ENCODE measurements at regions not wholly inside any gene's neighbourhood (a gene's known extent, or its start where the extent isn't known, plus 50 kb on each side); places are given as distances from the start of the nearest gene placed in this dataset.

GRCh38 chr13:27861165-27861564 lies 58.6 kb upstream of the PDX1 start:
- DNase-seq (no peak), ATAC-seq (no peak)
- no peak overlapping the region for H3K27ac ChIP-seq
- intact Hi-C loops (cut with DNase I): no loop called here
- WGBS, 3 donors: 38 to 48% (median 48%) methylated on average over 5 of the region's 5 CpGs
- H3K27me3 ChIP-seq (ENCODE audit: insufficient read depth in 3 of 3, low read length in 2 of 3): peaks cover 1 to 6% (median 5%) of the 10 kb centered on the region in 3 donors
- no peaks in the 10 kb centered on the region for H3K9me3 ChIP-seq
- TF ChIP-seq CTCF (IDR thresholded peaks at IDR 0.05): no peak
- H3K4me3 ChIP-seq: no peak overlapping the region
- no peaks in the 10 kb centered on the region for H3K36me3 ChIP-seq (ENCODE audit: insufficient read depth in 1 of 2, low read depth in 1 of 2)
- H3K4me1 ChIP-seq: no peaks in the 10 kb centered on the region

- Histone ChIP-seq H3K4me3 (no peak overlapping the region), H3K27me3 (ENCODE audit: insufficient read depth in 3 of 3, low read length in 2 of 3) (peaks cover 0 to 9% (median 6%) of the 10 kb centered on the region in 3 donors), H3K27ac (no peak overlapping the region), H3K36me3 (ENCODE audit: insufficient read depth in 1 of 2, low read depth in 1 of 2) (no peaks in the 10 kb centered on the region), H3K4me1 (no peaks in the 10 kb centered on the region), H3K9me3 (no peaks in the 10 kb centered on the region)
- ATAC-seq (no peak), DNase-seq (no peak)
- WGBS, 3 donors: 23 to 25% (median 24%) methylated on average over 9 of the region's 9 CpGs
- intact Hi-C loops (cut with DNase I): no loop called here
- peak; percentile 26 for TF ChIP-seq CTCF (IDR thresholded peaks at IDR 0.05)
Observed at GRCh38 chr13:27868641-27869435, 51.0 kb upstream of the PDX1 start.

GRCh38 chr13:27869436-27870095 lies 50.2 kb upstream of the PDX1 start:
- ATAC-seq (no peak), DNase-seq (no peak)
- intact Hi-C loops (cut with DNase I): no loop called here
- H3K9me3 ChIP-seq: no peaks in the 10 kb centered on the region
- WGBS, 3 donors: 52 to 54% (median 52%) methylated on average over 6 of the region's 6 CpGs
- H3K4me1 ChIP-seq: no peaks in the 10 kb centered on the region
- no peak overlapping the region for H3K4me3 ChIP-seq
- peaks cover 0 to 9% (median 2%) of the 10 kb centered on the region in 3 donors for H3K27me3 ChIP-seq (ENCODE audit: insufficient read depth in 3 of 3, low read length in 2 of 3)
- no peak overlapping the region for H3K27ac ChIP-seq
- TF ChIP-seq CTCF (IDR thresholded peaks at IDR 0.05): no peak
- no peaks in the 10 kb centered on the region for H3K36me3 ChIP-seq (ENCODE audit: insufficient read depth in 1 of 2, low read depth in 1 of 2)

All from psoas muscle (tissue), 7 donors.